ENCODE measurements at regions not wholly inside any gene's neighbourhood (a gene's known extent, or its start where the extent isn't known, plus 50 kb on each side); places are given as distances from the start of the nearest gene placed in this dataset.

DNA sequence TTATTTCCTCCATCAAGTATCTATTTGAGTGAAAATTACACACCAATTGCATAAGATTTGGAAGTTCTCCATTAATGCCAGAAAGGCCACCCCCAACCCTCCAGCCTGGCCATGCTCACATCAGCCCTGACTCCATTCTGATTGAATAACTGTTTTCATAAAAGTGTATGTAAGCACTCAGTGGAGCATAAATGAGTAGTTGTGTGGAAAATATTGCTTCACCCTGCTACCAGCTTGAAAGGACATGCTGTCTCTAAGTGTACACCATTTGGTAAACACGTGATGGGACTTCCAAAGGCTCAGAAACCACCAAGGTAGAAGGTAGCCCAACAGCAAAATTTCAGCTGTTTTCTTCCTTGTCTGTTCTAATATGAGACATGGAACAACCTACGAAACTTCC, 393.8 kb downstream of the ZNF385D start:
- no peak for DNase-seq (ENCODE audit: extremely low read depth, low read depth)
- TF ChIP-seq, protein P1, sequence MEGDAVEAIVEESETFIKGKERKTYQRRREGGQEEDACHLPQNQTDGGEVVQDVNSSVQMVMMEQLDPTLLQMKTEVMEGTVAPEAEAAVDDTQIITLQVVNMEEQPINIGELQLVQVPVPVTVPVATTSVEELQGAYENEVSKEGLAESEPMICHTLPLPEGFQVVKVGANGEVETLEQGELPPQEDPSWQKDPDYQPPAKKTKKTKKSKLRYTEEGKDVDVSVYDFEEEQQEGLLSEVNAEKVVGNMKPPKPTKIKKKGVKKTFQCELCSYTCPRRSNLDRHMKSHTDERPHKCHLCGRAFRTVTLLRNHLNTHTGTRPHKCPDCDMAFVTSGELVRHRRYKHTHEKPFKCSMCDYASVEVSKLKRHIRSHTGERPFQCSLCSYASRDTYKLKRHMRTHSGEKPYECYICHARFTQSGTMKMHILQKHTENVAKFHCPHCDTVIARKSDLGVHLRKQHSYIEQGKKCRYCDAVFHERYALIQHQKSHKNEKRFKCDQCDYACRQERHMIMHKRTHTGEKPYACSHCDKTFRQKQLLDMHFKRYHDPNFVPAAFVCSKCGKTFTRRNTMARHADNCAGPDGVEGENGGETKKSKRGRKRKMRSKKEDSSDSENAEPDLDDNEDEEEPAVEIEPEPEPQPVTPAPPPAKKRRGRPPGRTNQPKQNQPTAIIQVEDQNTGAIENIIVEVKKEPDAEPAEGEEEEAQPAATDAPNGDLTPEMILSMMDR (IDR thresholded peaks at IDR 0.05; ENCODE audit: low read depth, low read length, missing control alignments), result no peak
- no peak overlapping the region for H3K4me3 ChIP-seq (replicated peaks; ENCODE audit: low read depth, low read length)

GRCh38 chr3:21356402-21356801, 394.6 kb downstream of the ZNF385D start:
- DNase-seq (ENCODE audit: extremely low read depth, low read depth), result peak; percentile 6
- H3K4me3 ChIP-seq (replicated peaks; ENCODE audit: low read depth, low read length), result no peak overlapping the region
- TF ChIP-seq, protein P1 (IDR thresholded peaks at IDR 0.05; ENCODE audit: low read depth, low read length, missing control alignments), result no peak

- TF ChIP-seq, protein P1 (IDR thresholded peaks at IDR 0.05; ENCODE audit: low read depth, low read length, missing control alignments), result no peak
- no peak overlapping the region for H3K4me3 ChIP-seq (replicated peaks; ENCODE audit: low read depth, low read length)
- DNase-seq (ENCODE audit: extremely low read depth, low read depth), result no peak
Measured at GRCh38 chr3:21345382-21345976, 405.5 kb downstream of the ZNF385D start.

DNA sequence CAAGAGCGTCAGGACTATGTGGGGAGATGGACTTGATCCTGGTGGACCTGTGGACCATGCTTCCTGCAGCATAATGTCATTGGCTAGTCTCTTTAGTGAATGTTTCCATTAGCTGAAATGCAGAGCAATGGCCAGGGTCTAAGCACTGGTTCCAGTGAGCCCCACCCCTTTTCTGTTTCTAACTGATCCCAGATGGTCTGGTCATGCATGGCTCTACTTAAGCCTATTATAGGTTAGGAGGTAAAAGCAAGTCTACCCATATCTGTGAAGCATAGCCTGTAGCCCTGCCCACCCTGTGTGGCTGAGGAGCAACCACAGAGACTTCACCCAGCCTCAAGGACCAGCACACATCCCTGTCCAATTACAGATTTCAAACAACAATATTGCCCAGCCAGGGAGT, 419.2 kb downstream of the ZNF385D start:
- TF ChIP-seq, protein P1 (IDR thresholded peaks at IDR 0.05; ENCODE audit: low read depth, low read length, missing control alignments), result no peak
- DNase-seq (ENCODE audit: extremely low read depth, low read depth), result no peak
- no peak overlapping the region for H3K4me3 ChIP-seq (replicated peaks; ENCODE audit: low read depth, low read length)

DNA sequence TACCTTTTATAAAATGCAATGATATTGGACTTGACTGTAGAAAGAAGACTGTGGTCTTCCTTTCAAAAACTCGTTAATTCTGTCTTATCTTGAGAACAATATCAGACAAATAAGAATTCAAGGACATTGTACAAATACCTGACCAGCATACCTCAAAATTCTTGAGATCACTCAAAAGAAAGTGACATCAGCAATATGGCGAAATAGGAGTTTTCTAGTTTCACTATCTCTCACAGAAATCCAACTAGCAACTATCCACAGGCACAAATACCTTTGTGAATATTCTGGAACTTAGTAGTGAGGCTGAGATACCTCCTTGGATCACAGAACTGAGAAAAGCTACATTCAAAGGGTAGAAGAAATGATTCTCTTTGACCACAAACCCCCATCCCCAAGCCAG, 419.7 kb downstream of the ZNF385D start:
- DNase-seq (ENCODE audit: extremely low read depth, low read depth), result no peak
- H3K4me3 ChIP-seq (replicated peaks; ENCODE audit: low read depth, low read length), result no peak overlapping the region
- TF ChIP-seq, protein P1 (IDR thresholded peaks at IDR 0.05; ENCODE audit: low read depth, low read length, missing control alignments), result no peak

- H3K4me3 ChIP-seq (replicated peaks; ENCODE audit: low read depth, low read length), result no peak overlapping the region
- no peak for DNase-seq (ENCODE audit: extremely low read depth, low read depth)
- TF ChIP-seq, protein P1 (IDR thresholded peaks at IDR 0.05; ENCODE audit: low read depth, low read length, missing control alignments), result no peak
Measured at GRCh38 chr3:21330293-21330692, 420.7 kb downstream of the ZNF385D start.

Data from HFF-Myc (cell line).